ENCODE measurements at regions not wholly inside any gene's neighbourhood (a gene's known extent, or its start where the extent isn't known, plus 50 kb on each side); places are given as distances from the start of the nearest gene placed in this dataset.

- TF ChIP-seq CTCF (IDR thresholded peaks at IDR 0.05; ENCODE audit: partially characterized antibody, unreplicated experiment) = no peak
- DNase-seq = no peak
- no peaks in the 10 kb centered on the region for H3K36me3 Mint-ChIP-seq (ENCODE audit: unreplicated experiment)
- no peaks in the 10 kb centered on the region for H3K27me3 Mint-ChIP-seq (ENCODE audit: unreplicated experiment)
- H3K9me3 Mint-ChIP-seq (ENCODE audit: unreplicated experiment) = no peaks in the 10 kb centered on the region
- H3K4me3 Mint-ChIP-seq (ENCODE audit: unreplicated experiment) = no peak overlapping the region
- H3K4me1 Mint-ChIP-seq (ENCODE audit: low read depth, unreplicated experiment) = peaks cover 20% of the 10 kb centered on the region
- H3K27ac Mint-ChIP-seq (ENCODE audit: unreplicated experiment) = no peak overlapping the region
Measured at GRCh38 chr13:108444448-108444847, 174.9 kb downstream of the TNFSF13B start.

- H3K9me3 Mint-ChIP-seq (ENCODE audit: unreplicated experiment) = no peaks in the 10 kb centered on the region
- DNase-seq = no peak
- H3K36me3 Mint-ChIP-seq (ENCODE audit: unreplicated experiment) = no peaks in the 10 kb centered on the region
- no peak overlapping the region for H3K27ac Mint-ChIP-seq (ENCODE audit: unreplicated experiment)
- peaks cover 3% of the 10 kb centered on the region for H3K27me3 Mint-ChIP-seq (ENCODE audit: unreplicated experiment)
- no peaks in the 10 kb centered on the region for H3K4me1 Mint-ChIP-seq (ENCODE audit: low read depth, unreplicated experiment)
- no peak overlapping the region for H3K4me3 Mint-ChIP-seq (ENCODE audit: unreplicated experiment)
- TF ChIP-seq CTCF (IDR thresholded peaks at IDR 0.05; ENCODE audit: partially characterized antibody, unreplicated experiment) = no peak
Measured at GRCh38 chr13:108448891-108449290, 179.4 kb downstream of the TNFSF13B start.

- Mint-ChIP-seq H3K9me3 (ENCODE audit: unreplicated experiment) (no peaks in the 10 kb centered on the region), H3K27ac (ENCODE audit: unreplicated experiment) (no peak overlapping the region), H3K4me3 (ENCODE audit: unreplicated experiment) (no peak overlapping the region), H3K4me1 (ENCODE audit: low read depth, unreplicated experiment) (no peaks in the 10 kb centered on the region), H3K36me3 (ENCODE audit: unreplicated experiment) (no peaks in the 10 kb centered on the region), H3K27me3 (ENCODE audit: unreplicated experiment) (peaks cover 3% of the 10 kb centered on the region)
- no peak for DNase-seq
- no peak for TF ChIP-seq CTCF (IDR thresholded peaks at IDR 0.05; ENCODE audit: partially characterized antibody, unreplicated experiment)
Measured at GRCh38 chr13:108451121-108451520, 178.3 kb upstream of the MYO16 start.

GRCh38 chr13:108455320-108455719 is 174.1 kb upstream of the MYO16 start:
- Mint-ChIP-seq H3K27me3 (ENCODE audit: unreplicated experiment) (peaks cover 3% of the 10 kb centered on the region), H3K36me3 (ENCODE audit: unreplicated experiment) (peaks cover 8% of the 10 kb centered on the region), H3K4me1 (ENCODE audit: low read depth, unreplicated experiment) (no peaks in the 10 kb centered on the region), H3K9me3 (ENCODE audit: unreplicated experiment) (no peaks in the 10 kb centered on the region), H3K4me3 (ENCODE audit: unreplicated experiment) (no peak overlapping the region), H3K27ac (ENCODE audit: unreplicated experiment) (no peak overlapping the region)
- no peak for DNase-seq
- TF ChIP-seq CTCF (IDR thresholded peaks at IDR 0.05; ENCODE audit: partially characterized antibody, unreplicated experiment) = no peak

GRCh38 chr13:108460043-108460442 is 169.4 kb upstream of the MYO16 start:
- no peak overlapping the region for H3K27ac Mint-ChIP-seq (ENCODE audit: unreplicated experiment)
- no peak overlapping the region for H3K4me3 Mint-ChIP-seq (ENCODE audit: unreplicated experiment)
- H3K9me3 Mint-ChIP-seq (ENCODE audit: unreplicated experiment) = no peaks in the 10 kb centered on the region
- H3K27me3 Mint-ChIP-seq (ENCODE audit: unreplicated experiment) = no peaks in the 10 kb centered on the region
- no peak for DNase-seq
- no peaks in the 10 kb centered on the region for H3K4me1 Mint-ChIP-seq (ENCODE audit: low read depth, unreplicated experiment)
- peaks cover 8% of the 10 kb centered on the region for H3K36me3 Mint-ChIP-seq (ENCODE audit: unreplicated experiment)
- no peak for TF ChIP-seq CTCF (IDR thresholded peaks at IDR 0.05; ENCODE audit: partially characterized antibody, unreplicated experiment)

All from glutamatergic neuron (in vitro differentiated cells).